NCI-H1436 (cell line): ENCODE measurements at regions not wholly inside any gene's neighbourhood (a gene's known extent, or its start where the extent isn't known, plus 50 kb on each side); places are given as distances from the start of the nearest gene placed in this dataset.
"Not testable (repeated sequence)": the region's sequence is repeated elsewhere in the genome, so short reads cannot be mapped to it uniquely, and the experiment has no call there.

Experiments
- DNase-seq: peaks from one replicate; lab custom pipeline; 2025; lab: John Stamatoyannopoulos, UW

DNA sequence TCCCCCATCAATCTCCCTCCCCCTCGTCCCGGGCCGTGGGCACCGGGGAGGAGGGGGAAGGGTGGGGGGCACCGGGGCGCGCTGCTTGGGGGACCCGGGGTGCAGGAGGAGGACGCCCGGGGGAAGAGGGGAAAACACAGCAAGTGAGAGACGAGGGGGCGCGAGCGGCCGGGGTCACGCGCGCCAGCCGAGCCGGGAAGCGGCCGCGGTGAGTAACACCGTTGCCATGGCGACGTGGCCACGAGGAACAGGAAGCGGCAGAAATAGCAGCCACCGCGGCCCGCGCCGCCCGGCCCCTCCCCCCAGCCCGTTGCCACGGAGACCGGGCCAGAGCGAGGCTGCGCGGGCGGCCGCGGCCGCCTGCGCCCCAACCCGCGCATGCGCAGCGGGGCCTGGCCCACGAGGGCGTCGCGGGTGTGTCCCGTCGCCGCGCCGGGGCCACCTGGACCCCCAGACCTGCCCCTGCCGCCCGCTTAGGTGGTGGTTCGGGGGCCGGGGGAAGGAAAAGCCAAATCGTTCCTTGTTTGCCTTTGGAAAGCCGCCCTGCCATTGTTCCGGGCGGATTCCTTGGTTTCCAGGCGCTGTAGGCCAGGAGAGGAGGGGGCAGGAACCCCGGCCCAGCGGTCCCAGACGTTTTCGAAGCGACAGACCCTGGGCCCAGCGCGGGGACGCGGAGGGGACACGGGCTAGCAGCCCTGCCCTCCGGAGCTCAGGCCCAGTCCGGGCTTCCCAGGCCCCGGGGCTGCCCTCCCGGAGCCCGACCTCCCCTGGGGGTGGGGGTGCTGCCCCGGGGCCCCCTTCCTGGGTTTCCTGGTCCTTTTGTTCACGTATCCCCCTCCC lies 207.1 kb downstream of the C9orf50 start:
- peak; percentile 97 for DNase-seq

DNA sequence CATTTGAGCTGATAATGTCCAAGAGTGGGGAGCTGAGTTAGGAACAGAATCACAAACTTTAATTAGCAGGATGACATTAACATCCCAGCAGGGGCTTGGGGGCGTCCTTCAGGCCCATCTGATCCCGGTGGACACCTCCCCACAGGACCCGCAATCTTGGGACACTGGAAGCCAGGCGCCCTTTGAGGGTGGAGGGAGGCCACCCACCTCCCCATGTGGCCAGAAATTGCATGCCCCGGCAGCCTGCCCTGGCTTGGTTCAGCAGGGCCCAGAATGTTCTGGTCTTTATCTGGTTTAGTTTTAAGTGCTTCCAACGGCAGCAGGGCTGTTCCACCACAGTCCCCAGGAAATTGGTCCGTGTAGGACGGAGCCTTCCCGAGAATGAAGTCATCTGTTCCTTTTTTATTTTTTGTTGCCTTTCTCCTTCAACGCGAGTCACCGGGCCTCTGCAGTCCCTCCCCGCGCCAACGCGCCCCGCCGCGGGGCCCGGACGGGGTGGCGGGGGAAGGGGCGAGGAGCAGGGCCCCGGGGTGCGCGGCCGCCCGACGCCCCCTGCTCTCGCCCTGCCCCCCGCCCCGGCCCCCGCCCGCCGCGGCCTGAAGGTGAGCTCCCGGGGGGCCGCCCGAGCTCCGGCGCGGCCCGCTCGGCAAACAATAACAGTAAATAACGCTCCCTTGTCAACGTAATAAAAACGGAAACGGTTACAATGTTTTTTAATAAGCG lies 207.9 kb downstream of the C9orf50 start:
- no peak for DNase-seq

DNA sequence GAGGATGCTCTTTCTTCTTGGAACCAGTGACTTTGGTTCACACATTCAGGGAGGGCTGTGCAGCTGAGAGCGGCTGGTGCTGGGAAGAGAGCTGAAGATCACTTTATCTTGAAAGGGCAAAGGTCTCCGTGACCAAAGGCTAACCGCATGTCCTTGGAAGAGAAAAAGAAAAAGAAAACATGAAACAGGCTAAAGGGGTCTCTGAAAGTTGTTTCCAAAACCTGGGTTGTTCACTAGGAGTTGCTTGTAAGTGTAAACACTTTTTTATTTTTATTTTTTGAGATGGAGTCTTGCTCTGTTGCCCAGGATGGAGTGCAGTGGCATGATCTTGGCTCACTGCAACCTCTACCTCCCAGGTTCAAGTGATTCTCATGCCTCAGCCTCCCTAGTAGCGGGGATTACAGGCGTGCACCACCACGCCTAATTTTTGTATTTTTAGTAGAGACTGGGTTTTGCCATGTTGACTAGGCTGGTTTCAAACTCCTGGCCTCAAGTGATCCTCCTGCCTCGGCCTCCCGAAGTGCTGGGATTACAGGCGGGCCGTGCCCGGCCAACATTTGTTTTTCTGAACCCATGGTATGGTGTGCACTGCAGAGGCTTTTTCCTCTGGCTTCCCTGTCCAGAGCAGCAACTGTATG lies 208.6 kb downstream of the C9orf50 start:
- not testable (repeated sequence) for DNase-seq

GRCh38 chr9:129411501-129412175 lies 209.3 kb downstream of the C9orf50 start:
- DNase-seq, result no peak

DNA sequence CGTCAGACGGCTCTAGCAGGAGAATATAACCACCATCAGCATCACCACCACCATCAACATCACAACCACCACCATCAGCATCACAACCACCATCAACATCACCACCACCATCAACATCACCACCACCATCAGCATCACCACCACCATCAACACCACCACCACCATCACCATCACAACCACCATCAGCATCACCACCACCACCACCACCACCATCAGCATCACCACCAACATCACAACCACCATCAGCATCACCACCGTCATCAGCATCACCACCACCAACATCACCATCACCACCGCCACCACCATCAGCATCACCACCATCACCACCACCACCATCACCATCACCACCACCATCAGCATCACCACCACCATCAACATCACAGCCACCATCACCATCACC lies 210.7 kb downstream of the C9orf50 start:
- DNase-seq, result no peak

GRCh38 chr9:129408535-129409215 lies 212.2 kb downstream of the C9orf50 start:
- DNase-seq, result peak; percentile 21

DNA sequence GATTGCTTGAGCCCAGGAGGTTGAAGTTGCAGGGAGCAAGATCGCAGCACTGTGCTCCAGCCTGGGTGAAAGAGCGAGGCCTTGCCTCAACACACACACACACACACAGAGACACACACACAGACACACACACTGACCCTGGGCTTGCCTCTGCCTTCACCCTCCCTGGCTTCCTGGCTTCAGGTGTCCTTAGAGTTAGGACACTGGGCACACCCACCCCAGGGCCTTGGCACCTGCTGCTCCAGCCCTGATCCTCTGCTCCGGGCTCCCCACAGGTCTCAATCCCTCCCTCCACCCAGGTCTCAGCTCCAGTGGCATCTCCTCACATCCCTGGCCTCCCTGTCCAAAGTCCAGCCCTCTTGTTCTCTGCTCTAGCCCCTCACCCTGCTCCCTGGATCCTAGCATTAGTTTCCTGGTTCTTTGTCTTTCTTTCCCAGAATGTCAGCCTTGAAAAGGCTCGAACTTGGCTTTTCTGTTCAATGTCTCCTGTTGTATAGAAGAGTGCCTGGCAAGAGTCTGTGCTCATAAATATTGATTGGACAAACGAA lies 212.9 kb downstream of the C9orf50 start:
- no peak for DNase-seq

DNA sequence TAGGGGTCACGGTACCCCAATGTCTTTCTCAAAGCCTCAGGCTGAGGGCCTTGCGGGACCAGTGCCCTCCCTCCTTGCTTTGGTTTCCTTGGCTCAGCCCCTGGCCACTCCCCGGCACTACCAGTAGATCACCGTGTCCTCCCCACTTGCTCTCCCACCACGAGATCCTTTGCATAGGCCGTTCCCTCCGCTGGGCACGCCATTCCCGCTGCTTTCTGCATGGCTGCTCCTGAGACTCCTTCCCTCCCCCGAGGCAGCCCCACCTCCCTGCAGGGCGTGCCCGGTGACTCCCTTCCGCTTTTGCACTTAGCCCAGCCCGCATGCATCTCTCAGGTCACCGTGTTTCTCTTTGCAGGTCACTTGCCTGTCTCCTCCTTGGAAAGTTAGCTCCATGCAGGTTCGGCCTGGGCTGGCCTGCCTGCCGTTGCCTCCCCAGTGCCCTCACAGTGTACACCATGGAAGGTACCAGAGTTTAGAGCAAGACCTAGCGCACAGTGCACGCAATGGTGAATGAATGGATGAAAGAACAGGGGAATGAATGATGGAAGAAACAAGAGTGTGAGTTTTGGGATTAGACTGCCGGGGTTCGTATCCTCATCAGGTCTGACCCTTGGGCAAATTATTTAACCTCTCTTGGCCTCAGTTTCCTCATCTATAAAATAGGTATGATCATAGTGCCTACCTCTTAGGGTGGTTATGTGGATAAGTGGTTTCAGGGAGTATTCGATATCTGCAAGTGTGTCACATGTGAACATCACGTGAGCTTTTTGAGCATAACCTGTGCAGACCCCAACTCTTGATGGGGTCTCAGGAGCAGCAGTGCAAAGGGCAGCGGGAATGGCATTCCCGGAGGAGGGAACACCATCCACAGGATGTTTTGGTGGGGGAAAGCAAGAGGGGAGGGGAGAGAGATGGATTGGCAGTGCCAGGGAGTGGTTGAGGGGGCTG lies 214.3 kb downstream of the C9orf50 start:
- DNase-seq, result no peak

- no peak for DNase-seq
Observed at GRCh38 chr9:129405827-129406213, 215.1 kb downstream of the C9orf50 start.

GRCh38 chr9:129405089-129405826 lies 215.6 kb downstream of the C9orf50 start:
- DNase-seq, result no peak

DNA sequence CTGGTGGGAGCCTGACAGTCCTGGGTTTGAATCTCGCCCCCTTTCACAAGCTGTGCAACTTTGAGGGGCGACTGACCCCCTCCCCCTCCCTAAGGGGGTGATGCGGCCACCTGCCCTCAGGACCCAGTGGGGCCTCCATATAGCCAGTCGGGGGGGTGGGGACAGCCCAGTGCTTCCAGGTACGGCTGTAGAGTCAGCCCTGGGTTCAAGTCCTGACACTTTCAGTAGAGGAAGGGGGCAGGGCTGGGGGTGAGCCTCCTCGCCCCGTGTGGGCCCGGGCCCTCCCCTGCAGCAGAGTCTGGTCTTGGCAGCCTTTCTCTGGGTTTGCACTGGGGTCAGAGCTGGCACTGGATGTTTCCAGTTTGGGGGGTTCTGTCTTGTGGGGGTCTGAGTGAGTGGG lies 216.3 kb downstream of the C9orf50 start:
- no peak for DNase-seq

GRCh38 chr9:129403779-129404620 lies 216.9 kb downstream of the C9orf50 start:
- no peak for DNase-seq

DNA sequence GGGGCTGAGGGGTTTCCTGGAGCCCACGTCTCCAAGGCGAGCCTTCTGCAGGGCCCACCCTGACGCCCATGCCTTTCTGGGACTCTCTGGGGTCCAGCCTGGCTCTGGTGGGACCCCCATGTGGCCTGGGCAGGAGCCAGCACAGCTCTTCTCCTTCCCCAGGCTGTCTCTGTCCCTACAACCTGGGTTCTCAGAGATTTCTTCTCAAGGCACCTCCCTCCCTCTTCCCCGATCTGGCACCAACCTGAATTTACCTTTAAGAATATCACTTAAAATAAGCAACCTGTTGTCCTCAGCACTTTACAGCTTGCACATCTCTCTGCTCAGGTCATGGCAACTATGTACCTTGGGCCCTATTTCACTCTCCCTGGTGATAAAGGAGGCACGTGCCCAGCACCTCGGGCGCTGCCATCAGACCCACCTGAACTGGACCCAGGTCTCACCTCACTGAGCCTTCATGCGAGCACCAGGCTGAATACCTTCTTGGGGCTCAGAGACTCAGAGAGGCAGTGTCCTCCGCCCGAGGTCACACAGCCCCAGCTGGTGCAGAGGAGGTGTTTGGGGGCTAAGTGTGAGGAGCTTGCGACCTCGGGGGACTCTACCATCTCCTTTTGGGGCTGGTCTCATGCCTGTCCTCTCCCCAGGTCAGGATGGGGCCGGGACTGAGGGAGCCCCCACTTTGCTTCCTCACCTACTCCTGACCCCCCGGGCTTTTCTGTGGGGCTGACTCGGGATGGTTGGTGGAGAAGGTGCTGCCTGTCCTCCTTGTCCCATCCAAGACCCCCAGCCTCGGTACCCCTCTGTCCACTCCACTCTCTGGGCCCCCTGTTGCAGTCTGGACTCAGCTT lies 217.7 kb downstream of the C9orf50 start:
- DNase-seq, result no peak

GRCh38 chr9:129402371-129402739 lies 218.5 kb downstream of the C9orf50 start:
- DNase-seq, result no peak

DNA sequence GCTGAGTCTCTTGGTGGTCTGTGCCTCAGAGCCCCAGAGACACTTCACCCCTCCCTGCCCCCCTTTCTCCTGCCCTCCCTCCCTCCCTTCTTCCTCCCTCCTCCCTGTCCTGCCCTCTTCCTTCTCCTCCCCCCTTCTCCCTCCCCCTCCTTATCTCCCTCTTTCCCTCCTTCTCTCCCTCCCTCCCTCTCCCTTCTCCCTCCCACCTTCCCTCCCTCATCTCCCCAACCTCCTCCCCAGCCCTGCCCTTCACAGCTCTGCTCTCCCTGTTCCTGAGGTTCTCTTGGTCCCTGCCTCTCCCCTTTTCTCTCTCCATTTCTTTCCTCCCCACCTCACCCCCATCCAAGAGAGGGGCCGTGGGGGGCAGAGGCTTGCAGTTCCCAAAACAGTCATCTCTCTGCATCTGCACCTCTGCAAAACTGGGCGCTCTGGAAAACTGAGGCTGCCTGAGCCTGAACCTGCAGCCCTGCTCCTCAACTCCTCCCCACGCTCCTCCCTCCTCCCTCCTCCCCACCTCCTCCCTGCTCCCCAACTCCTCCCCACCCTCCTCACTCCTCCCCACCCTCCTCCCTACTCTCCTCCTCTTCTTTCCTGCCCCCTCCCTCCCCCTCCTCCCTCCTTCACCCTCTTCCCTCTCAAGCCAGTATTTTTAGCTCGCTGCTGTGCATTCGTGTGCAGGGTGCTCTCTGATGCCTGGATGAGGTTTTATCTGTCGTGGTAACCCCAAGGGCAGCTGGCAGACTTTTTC lies 219.1 kb downstream of the C9orf50 start:
- no peak for DNase-seq

GRCh38 chr9:129400971-129401622 lies 219.8 kb downstream of the C9orf50 start:
- no peak for DNase-seq
